IMR-90 (cell line): ENCODE measurements at regions not wholly inside any gene's neighbourhood (a gene's known extent, or its start where the extent isn't known, plus 50 kb on each side); places are given as distances from the start of the nearest gene placed in this dataset.

Source experiments
- ATAC-seq: fragments of 200-7000 bp; cut with Tn5 transposase; 2 replicates; pipeline ENCODE4 v1.9.1; 2020; ENCODE audit warnings: low read depth, mild to moderate bottlenecking, moderate library complexity
- BruUV-seq: library from RNA; stranded (reverse); fragments of 400-500 nt; replicated peaks from 2 replicates; lab custom pipeline; 2021; lab: Mats Ljungman, UMichigan
- CTCF ChIA-PET: fragments of 300-600 bp; formaldehyde crosslinking; extraction: SDS; loops from one replicate; lab custom pipeline; 2021; ENCODE audit warnings: antibody characterized with exemption; lab: Yijun Ruan, JAX
- POLR2A ChIA-PET: fragments of 300-600 bp; sonication (Branson Sonifier 250); formaldehyde crosslinking; loops from one replicate; lab custom pipeline; 2022; ENCODE audit warnings: antibody characterized with exemption; ENCODE audit not compliant: unreplicated experiment; lab: Charles Lee
- DNase-seq: peaks from one replicate; pipeline ENCODE4 v3.0.0; 2013
- H2AFZ ChIP-seq: replicated peaks from 2 replicates; pipeline ENCODE3; 2013; ENCODE audit warnings: low read length, mild to moderate bottlenecking; ENCODE audit not compliant: poor library complexity
- H2AK5ac ChIP-seq: 2 replicates; pipeline ENCODE4 v1.6.1; 2013; ENCODE audit warnings: low read depth, low read length, inconsistent platforms
- H2AK9ac ChIP-seq: replicated peaks from 2 replicates; pipeline ENCODE3; 2013; ENCODE audit warnings: mild to moderate bottlenecking, low read depth, low read length, moderate library complexity; ENCODE audit not compliant: poor library complexity
- H2BK120ac ChIP-seq: 2 replicates; pipeline ENCODE4 v1.6.1; 2013; ENCODE audit warnings: low read depth, low read length, inconsistent platforms
- H2BK15ac ChIP-seq: 3 replicates; pipeline ENCODE4 v1.6.1; 2013; ENCODE audit warnings: low read depth, low read length, inconsistent platforms
- H2BK20ac ChIP-seq: 2 replicates; pipeline ENCODE4 v1.6.1; 2013; ENCODE audit warnings: low read depth, mild to moderate bottlenecking, inconsistent platforms, low read length, moderate library complexity
- H2BK5ac ChIP-seq: 2 replicates; pipeline ENCODE4 v1.6.1; 2013; ENCODE audit warnings: mild to moderate bottlenecking, low read depth, low read length, inconsistent platforms; ENCODE audit not compliant: poor library complexity, severe bottlenecking
- H3K14ac ChIP-seq: replicated peaks from 2 replicates; pipeline ENCODE4 v1.6.1; 2013; ENCODE audit warnings: low read depth, low read length, inconsistent platforms
- H3K18ac ChIP-seq: 2 replicates; pipeline ENCODE4 v1.6.1; 2013; ENCODE audit warnings: low read depth, low read length, control low read depth
- H3K23ac ChIP-seq: 2 replicates; pipeline ENCODE4 v1.6.1; 2013; ENCODE audit warnings: low read depth, low read length, inconsistent platforms
- H3K27ac ChIP-seq: 2 replicates; pipeline ENCODE4 v1.5.1; 2013; ENCODE audit warnings: mild to moderate bottlenecking, control low read depth, low read length; ENCODE audit not compliant: insufficient read depth
- H3K27me3 ChIP-seq: 2 replicates; pipeline ENCODE4 v1.6.1; 2013; ENCODE audit warnings: low read length; ENCODE audit not compliant: control insufficient read depth, insufficient read depth
- H3K36me3 ChIP-seq: 2 replicates; pipeline ENCODE4 v1.6.1; 2013; ENCODE audit warnings: low read length, mixed read lengths; ENCODE audit not compliant: control insufficient read depth, insufficient read depth
- H3K4ac ChIP-seq: 2 replicates; pipeline ENCODE4 v1.6.1; 2013; ENCODE audit warnings: low read depth, low read length, inconsistent platforms
- H3K4me1 ChIP-seq: 2 replicates; pipeline ENCODE4 v1.6.1; 2013; ENCODE audit warnings: low read length, mixed read lengths; ENCODE audit not compliant: control insufficient read depth, insufficient read depth
- H3K4me2 ChIP-seq: 2 replicates; pipeline ENCODE4 v1.6.1; 2013; ENCODE audit warnings: low read depth, mild to moderate bottlenecking, control low read depth, low read length, moderate library complexity
- H3K4me3 ChIP-seq: 2 replicates; pipeline ENCODE4 v1.5.1; 2013; ENCODE audit warnings: low read depth, mild to moderate bottlenecking, control low read depth, low read length, moderate library complexity; ENCODE audit not compliant: insufficient read depth
- H3K56ac ChIP-seq: 2 replicates; pipeline ENCODE4 v1.6.1; 2013; ENCODE audit warnings: low read length, inconsistent platforms; ENCODE audit not compliant: insufficient read depth; ENCODE audit errors: extremely low read depth
- H3K79me1 ChIP-seq, 2 experiments: 2 replicates each; pipeline ENCODE4 v1.6.1; 2013; ENCODE audit warnings: low read length in 2 of 2, inconsistent platforms in 1 of 2, low read depth in 1 of 2
- H3K9ac ChIP-seq: 2 replicates; pipeline ENCODE4 v1.6.1; 2013; ENCODE audit warnings: low read depth, low read length, control low read depth
- H3K9me1 ChIP-seq: 2 replicates; pipeline ENCODE4 v1.6.1; 2013; ENCODE audit warnings: low read length, inconsistent platforms; ENCODE audit not compliant: insufficient read depth
- H3K9me3 ChIP-seq: 2 replicates; pipeline ENCODE4 v1.6.1; 2013; ENCODE audit warnings: low read length; ENCODE audit not compliant: control insufficient read depth, insufficient read depth
- H4K20me1 ChIP-seq: 2 replicates; pipeline ENCODE4 v1.6.1; 2013; ENCODE audit warnings: low read length, inconsistent platforms; ENCODE audit not compliant: insufficient read depth
- H4K5ac ChIP-seq: 2 replicates; pipeline ENCODE4 v1.6.1; 2013; ENCODE audit warnings: mild to moderate bottlenecking, low read depth, low read length, control low read depth
- H4K8ac ChIP-seq, 2 experiments: 2 replicates each; pipeline ENCODE4 v1.6.1; 2013; ENCODE audit warnings: low read depth in 2 of 2, low read length in 2 of 2, control low read depth in 1 of 2, inconsistent platforms in 1 of 2
- H4K91ac ChIP-seq: 2 replicates; pipeline ENCODE4 v1.6.1; 2013; ENCODE audit warnings: low read depth, low read length, inconsistent platforms; ENCODE audit not compliant: insufficient read depth
- CEBPB ChIP-seq: IDR thresholded peaks from 2 replicates; pipeline ENCODE4 v1.6.1; 2012; ENCODE audit warnings: low read depth, low read length, improper control_type of control experiment
- POLR2A ChIP-seq: IDR thresholded peaks from 2 replicates; pipeline ENCODE4 v1.6.1; 2012; ENCODE audit warnings: mild to moderate bottlenecking, low read depth, low read length
- RAD21 ChIP-seq: IDR thresholded peaks from 2 replicates; pipeline ENCODE4 v1.6.1; 2012; ENCODE audit warnings: low read length, improper control_type of control experiment
- WGBS, 2 experiments: methylation state at CpG; one replicate each; pipeline versions ENCODE4 v1.1.5 to v1.1.7; 2013; ENCODE audit warnings: missing lambda C conversion rate in 2 of 2; ENCODE audit not compliant: insufficient read length in 1 of 2; ENCODE audit errors: extremely low coverage in 2 of 2; 5-methylcytosine and 5-hydroxymethylcytosine counted together
- dilution Hi-C: fragments of 300-500 bp; cut with HindIII; formaldehyde crosslinking; loops from one replicate; pipeline ENCODE4 v1.14.3; 2018; ENCODE audit warnings: low sequenced_read_pairs; ENCODE audit not compliant: unreplicated experiment
- in situ Hi-C: fragments of 300-500 bp; cut with MboI; formaldehyde crosslinking; loops from 3 replicates; pipeline ENCODE4 v1.14.3; 2019; ENCODE audit warnings: low sequenced_read_pairs, inconsistent platforms, mixed read lengths
- intact Hi-C: fragments of 100-400 bp; cut with micrococcal nuclease; formaldehyde crosslinking; loops from 2 replicates; pipeline ENCODE4 v1.10.0; 2022
- TF ChIP-seq, protein P1 (sequence below): fragments of 150-350 bp; IDR thresholded peaks from 2 replicates; pipeline ENCODE4 v1.6.1; 2017; ENCODE audit warnings: mild to moderate bottlenecking, antibody characterized with exemption, low read length, low read depth

DNA sequence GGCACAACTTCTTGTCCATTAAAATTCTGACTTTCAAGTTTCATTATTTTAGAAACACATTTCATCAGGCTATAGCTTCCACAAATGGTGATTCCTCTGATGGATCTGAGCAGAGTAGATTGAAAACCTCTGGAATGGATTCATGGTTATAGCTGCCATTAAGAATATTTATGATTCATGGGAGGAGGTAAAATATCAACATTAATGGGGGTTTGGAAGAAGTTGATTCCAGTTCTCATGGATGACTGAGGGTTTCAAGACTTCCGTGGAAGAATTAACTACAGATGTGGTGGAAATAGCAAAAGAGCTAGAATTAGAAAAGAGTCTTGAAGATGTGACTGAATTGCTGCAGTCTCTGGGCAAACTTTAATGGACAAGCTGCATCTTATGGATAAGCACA is 797.4 kb downstream of the SUCLG1 start:
- Histone ChIP-seq H3K23ac (no peak overlapping the region), H3K4me3 (no peak overlapping the region), H3K14ac (no peak overlapping the region), H2AK5ac (no peak overlapping the region), H3K9me3 (no peaks in the 10 kb centered on the region), H3K56ac (no peak overlapping the region), H3K4ac (no peak overlapping the region), H4K20me1 (no peaks in the 10 kb centered on the region), H2AK9ac (no peak overlapping the region), H3K27ac (no peak overlapping the region), H3K4me2 (no peak overlapping the region), H3K18ac (no peak overlapping the region), H4K5ac (no peak overlapping the region), H3K9me1 (no peaks in the 10 kb centered on the region), H2AFZ (no peak overlapping the region), H3K4me1 (no peaks in the 10 kb centered on the region), H4K8ac (no peak overlapping the region), H3K27me3 (no peaks in the 10 kb centered on the region), H2BK20ac (no peak overlapping the region), H3K9ac (no peak overlapping the region), H2BK120ac (no peak overlapping the region), H3K36me3 (no peaks in the 10 kb centered on the region), H3K79me1 (no peaks in the 10 kb centered on the region), H2BK15ac (no peak overlapping the region), H4K91ac (no peak overlapping the region), H2BK5ac (no peak overlapping the region)
- in situ Hi-C loops (no loop called here), dilution Hi-C loops (no loop called here), intact Hi-C loops (no loop called here)
- no peak for ATAC-seq
- WGBS, 2 experiments, result 54% methylated on average over 1 of the region's 1 CpG; no CpG with 5 or more reads in 1 of the 2 experiments
- TF ChIP-seq POLR2A (no peak), RAD21 (no peak), CEBPB (no peak)
- TF ChIP-seq, protein P1, sequence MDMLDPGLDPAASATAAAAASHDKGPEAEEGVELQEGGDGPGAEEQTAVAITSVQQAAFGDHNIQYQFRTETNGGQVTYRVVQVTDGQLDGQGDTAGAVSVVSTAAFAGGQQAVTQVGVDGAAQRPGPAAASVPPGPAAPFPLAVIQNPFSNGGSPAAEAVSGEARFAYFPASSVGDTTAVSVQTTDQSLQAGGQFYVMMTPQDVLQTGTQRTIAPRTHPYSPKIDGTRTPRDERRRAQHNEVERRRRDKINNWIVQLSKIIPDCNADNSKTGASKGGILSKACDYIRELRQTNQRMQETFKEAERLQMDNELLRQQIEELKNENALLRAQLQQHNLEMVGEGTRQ, result no peak
- no TSS peak for BruUV-seq
- DNase-seq, result no peak
- CTCF ChIA-PET, result no interaction called here
- POLR2A ChIA-PET, result no interaction called here
